MCF 10A (cell line): ENCODE measurements at regions not wholly inside any gene's neighbourhood (a gene's known extent, or its start where the extent isn't known, plus 50 kb on each side); places are given as distances from the start of the nearest gene placed in this dataset.

Experiments used
- BruUV-seq: library from RNA; stranded (reverse); fragments of 400-500 nt; replicated peaks from 2 replicates; lab custom pipeline; 2021; lab: Mats Ljungman, UMichigan
- CTCF ChIA-PET: fragments of 300-600 bp; sonication (Branson Sonifier 250); formaldehyde crosslinking; extraction: SDS; loops from one replicate; lab custom pipeline; 2021; ENCODE audit warnings: antibody characterized with exemption, inconsistent platforms; lab: Yijun Ruan, JAX
- POLR2A ChIA-PET: fragments of 300-600, 350-650 bp; sonication (Branson Sonifier 250); formaldehyde crosslinking; extraction: SDS; loops from one replicate; lab custom pipeline; 2020; ENCODE audit warnings: antibody characterized with exemption, inconsistent platforms; lab: Yijun Ruan, JAX
- DNase-seq: peaks from one replicate; pipeline ENCODE4 v3.0.0-alpha.2; 2018; ENCODE audit not compliant: unreplicated experiment
- H3K27ac Mint-ChIP-seq: one replicate; pipeline ENCODE4 v1.8.0; 2022; ENCODE audit warnings: mild to moderate bottlenecking, low read depth, mixed read lengths; ENCODE audit not compliant: unreplicated experiment
- H3K27me3 Mint-ChIP-seq: one replicate; pipeline ENCODE4 v1.8.0; 2022; ENCODE audit warnings: mixed read lengths; ENCODE audit not compliant: insufficient read depth, unreplicated experiment
- H3K36me3 Mint-ChIP-seq: one replicate; pipeline ENCODE4 v1.8.0; 2022; ENCODE audit warnings: mild to moderate bottlenecking, moderate library complexity, mixed read lengths; ENCODE audit not compliant: insufficient read depth, unreplicated experiment
- H3K4me1 Mint-ChIP-seq: one replicate; pipeline ENCODE4 v1.8.0; 2022; ENCODE audit warnings: mixed read lengths; ENCODE audit not compliant: insufficient read depth, unreplicated experiment
- H3K4me3 Mint-ChIP-seq: one replicate; pipeline ENCODE4 v1.8.0; 2022; ENCODE audit warnings: mild to moderate bottlenecking, moderate library complexity, mixed read lengths; ENCODE audit not compliant: unreplicated experiment
- H3K9me3 Mint-ChIP-seq: one replicate; pipeline ENCODE4 v1.8.0; 2022; ENCODE audit warnings: mixed read lengths; ENCODE audit not compliant: unreplicated experiment
- CTCF ChIP-seq: fragments of 200-600 bp; IDR thresholded peaks from one replicate; pipeline ENCODE4 v1.8.0; 2022; ENCODE audit warnings: antibody characterized with exemption, mild to moderate bottlenecking; ENCODE audit not compliant: unreplicated experiment
- intact Hi-C: fragments of 100-400 bp; cut with micrococcal nuclease; formaldehyde crosslinking; loops from 2 replicates; pipeline ENCODE4 v1.14.1; 2022

- CTCF ChIA-PET, result no interaction called here
- H3K9me3 Mint-ChIP-seq, result peaks cover 8% of the 10 kb centered on the region
- H3K4me3 Mint-ChIP-seq, result no peak overlapping the region
- no peak for TF ChIP-seq CTCF
- intact Hi-C loops, result no loop called here
- POLR2A ChIA-PET, result no interaction called here
- no peaks in the 10 kb centered on the region for H3K4me1 Mint-ChIP-seq
- H3K27ac Mint-ChIP-seq, result no peak overlapping the region
- DNase-seq, result peak; percentile 2
- peaks cover 5% of the 10 kb centered on the region for H3K27me3 Mint-ChIP-seq
- H3K36me3 Mint-ChIP-seq, result no peaks in the 10 kb centered on the region
- BruUV-seq, result no TSS peak
Measured at GRCh38 chr6:109892451-109893435, 85.4 kb upstream of the GPR6 start.

GRCh38 chr6:109893606-109894005, 84.5 kb upstream of the GPR6 start:
- ChIA-PET POLR2A (no interaction called here), CTCF (no interaction called here)
- Mint-ChIP-seq H3K36me3 (no peaks in the 10 kb centered on the region), H3K27ac (no peak overlapping the region), H3K4me3 (no peak overlapping the region), H3K4me1 (no peaks in the 10 kb centered on the region), H3K9me3 (peaks cover 8% of the 10 kb centered on the region), H3K27me3 (peaks cover 10% of the 10 kb centered on the region)
- no peak for DNase-seq
- TF ChIP-seq CTCF, result no peak
- BruUV-seq, result no TSS peak
- intact Hi-C loops, result no loop called here

GRCh38 chr6:109894181-109894580, 83.9 kb upstream of the GPR6 start:
- H3K9me3 Mint-ChIP-seq, result peaks cover 8% of the 10 kb centered on the region
- TF ChIP-seq CTCF, result no peak
- H3K4me3 Mint-ChIP-seq, result no peak overlapping the region
- no peaks in the 10 kb centered on the region for H3K36me3 Mint-ChIP-seq
- no TSS peak for BruUV-seq
- no peak for DNase-seq
- intact Hi-C loops, result no loop called here
- H3K27me3 Mint-ChIP-seq, result peaks cover 10% of the 10 kb centered on the region
- no peak overlapping the region for H3K27ac Mint-ChIP-seq
- no peaks in the 10 kb centered on the region for H3K4me1 Mint-ChIP-seq
- POLR2A ChIA-PET, result no interaction called here
- CTCF ChIA-PET, result no interaction called here

GRCh38 chr6:109896341-109896740, 81.8 kb upstream of the GPR6 start:
- intact Hi-C loops, result no loop called here
- Mint-ChIP-seq H3K27me3 (peaks cover 12% of the 10 kb centered on the region), H3K4me1 (no peaks in the 10 kb centered on the region), H3K4me3 (no peak overlapping the region), H3K9me3 (peaks cover 8% of the 10 kb centered on the region), H3K36me3 (no peaks in the 10 kb centered on the region), H3K27ac (no peak overlapping the region)
- BruUV-seq, result no TSS peak
- no peak for TF ChIP-seq CTCF
- CTCF ChIA-PET, result interaction anchor here (0.7 to 1.2 kb wide), 2 partner anchors 22 to 143 kb away, joined by 5 to 9 read pairs; no protein-coding TSS in a partner anchor
- POLR2A ChIA-PET, result no interaction called here
- no peak for DNase-seq
